Hematopoietic multipotent progenitor cell treated with erythropoietin and hydrocortisone succinate and interleukin-3 and kit ligand, for 4 days (in vitro differentiated cells): ENCODE measurements at regions not wholly inside any gene's neighbourhood (a gene's known extent, or its start where the extent isn't known, plus 50 kb on each side); places are given as distances from the start of the nearest gene placed in this dataset.

Source experiments
- DNase-seq: peaks from one replicate; pipeline ENCODE4 v3.0.0-alpha.2; 2015

DNA sequence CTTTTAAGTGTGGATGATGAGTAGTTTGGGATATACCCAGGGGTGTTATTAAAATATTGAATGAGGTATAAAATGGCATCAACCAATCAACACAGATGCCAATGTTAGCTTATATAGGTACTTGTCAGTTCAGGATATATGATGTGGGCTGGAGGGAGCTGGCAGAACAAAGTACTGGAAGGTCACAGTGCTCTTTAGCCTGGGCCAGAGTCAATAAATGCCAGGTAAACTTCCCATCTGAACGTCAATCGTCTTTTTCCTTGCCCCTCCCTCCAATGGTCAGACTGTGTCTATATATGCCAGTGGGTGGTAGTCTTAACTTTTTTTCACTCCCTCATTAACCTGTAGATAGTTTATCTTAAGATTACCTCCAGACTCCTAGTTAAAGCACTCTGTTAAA, 140.8 kb upstream of the RBMS1 start:
- no peak for DNase-seq

- DNase-seq: no peak
Measured at GRCh38 chr2:160635488-160635887, 141.9 kb upstream of the RBMS1 start.

DNA sequence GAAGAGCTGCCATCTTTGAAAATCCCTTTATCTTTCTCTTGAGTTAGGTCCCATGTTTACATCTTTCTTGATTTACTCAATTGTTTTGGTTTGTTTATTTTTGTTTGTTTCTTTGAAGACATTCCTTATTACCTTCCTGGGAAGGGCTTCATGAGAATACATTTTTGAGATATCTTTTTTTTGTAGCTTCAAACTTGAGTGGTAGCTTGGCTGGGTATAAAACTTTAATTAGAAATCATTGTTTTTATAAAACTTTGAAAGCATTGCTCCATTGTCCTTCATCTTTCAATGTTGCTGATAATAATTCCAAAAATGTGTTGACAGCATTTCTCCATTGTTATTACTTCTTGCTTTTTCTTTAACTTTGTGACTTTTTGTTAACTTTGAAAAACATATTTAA, 145.9 kb upstream of the RBMS1 start:
- DNase-seq: no peak

GRCh38 chr2:160646684-160647444, 153.3 kb upstream of the RBMS1 start:
- no peak for DNase-seq

DNA sequence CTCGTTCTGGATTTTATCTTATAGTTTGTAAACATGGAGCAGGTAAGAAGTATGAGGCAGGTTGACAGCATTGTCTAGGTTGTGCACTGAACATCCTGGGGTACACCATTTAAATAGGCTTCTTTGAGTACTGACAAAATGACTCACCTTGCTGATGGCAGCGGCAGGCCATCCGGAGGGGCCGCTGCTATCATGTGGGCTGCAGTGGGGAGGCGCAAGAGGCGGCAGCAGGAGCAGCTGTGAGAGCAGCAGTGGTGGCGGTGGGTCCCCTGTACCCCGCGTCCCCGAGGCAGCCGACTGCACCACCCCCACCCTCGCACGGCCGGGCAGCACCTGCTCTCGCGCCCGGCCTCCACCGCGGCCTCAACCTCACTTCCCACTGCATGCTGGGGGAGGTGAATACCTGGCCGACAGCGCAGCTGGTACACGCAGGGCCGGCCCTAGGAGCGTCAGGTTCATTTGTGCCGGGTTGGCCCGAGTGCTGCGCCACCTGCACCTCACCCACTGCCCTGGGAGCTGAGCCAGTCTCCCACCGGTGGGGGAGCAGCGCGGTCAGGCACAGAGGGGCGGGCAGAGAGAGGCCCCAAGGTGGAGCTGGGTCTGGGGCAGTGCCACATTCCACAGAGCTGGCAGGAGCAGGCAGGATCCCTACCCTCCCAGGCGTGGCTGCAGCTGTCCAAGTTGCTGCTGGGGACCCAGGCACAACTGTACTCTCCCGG, 154.5 kb upstream of the RBMS1 start:
- no peak for DNase-seq

DNA sequence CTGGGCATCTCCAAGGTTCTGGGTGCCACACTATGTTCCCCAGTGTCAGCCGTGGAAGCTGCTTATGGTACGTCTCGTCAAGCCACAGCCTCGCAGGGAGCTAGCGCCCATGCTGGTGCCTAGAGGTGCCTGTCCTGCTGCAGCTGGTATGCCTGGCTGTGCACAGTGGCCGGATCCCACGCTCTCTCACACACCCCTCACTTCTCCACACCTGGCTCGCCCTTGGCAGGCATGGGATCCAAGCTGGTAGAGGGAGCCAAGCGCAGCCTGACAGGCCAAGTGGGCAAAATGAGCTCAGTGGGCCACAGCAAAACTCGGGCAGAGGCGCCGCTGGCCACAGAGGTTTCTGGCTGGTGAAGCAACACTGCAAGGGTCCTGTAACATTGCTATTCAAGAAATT, 156.1 kb upstream of the RBMS1 start:
- no peak for DNase-seq

DNA sequence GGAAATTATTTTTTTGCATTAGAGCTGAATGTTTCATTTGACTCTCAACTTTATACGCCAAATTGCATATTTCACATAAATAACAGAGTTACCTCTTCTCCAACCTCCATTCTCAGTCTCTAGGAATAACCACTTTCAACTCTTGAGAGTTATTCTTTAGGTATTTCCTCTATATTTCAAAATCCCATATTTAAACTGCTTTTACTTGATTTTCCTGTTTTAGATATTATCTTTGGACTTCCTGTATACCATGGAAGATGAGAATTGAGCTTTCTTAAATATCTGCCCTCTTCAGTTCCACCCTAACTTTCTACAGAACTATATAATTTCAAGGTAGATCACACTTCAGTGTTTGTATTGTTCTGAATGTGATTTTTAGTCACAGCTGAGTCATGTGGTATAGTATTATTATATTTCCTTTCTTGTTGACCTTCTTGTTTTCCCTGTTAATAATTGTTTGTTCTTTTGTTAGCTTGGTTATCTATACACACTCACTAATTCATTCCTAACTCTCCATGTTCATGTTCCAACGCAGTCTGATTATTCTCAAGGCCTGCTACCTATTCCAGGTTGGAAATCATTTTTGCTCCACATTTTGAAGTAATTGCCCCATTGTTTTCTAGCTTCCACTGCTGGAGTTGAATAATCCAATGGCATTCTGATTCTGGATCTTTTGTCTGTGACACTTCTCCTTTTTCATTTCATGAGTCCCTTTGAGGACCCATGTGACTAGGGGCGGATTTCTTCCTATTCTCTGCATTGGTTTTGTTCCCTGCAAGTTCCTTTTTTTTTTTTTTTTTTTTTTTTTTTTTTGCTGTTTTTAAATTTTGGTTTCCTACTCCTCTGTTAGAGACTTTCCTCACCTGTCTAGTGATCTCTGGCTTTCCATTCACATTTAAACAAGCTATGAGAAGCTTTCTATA, 156.8 kb upstream of the RBMS1 start:
- peak; percentile 82 for DNase-seq

GRCh38 chr2:160651416-160652200, 158.0 kb upstream of the RBMS1 start:
- peak; percentile 11 for DNase-seq

GRCh38 chr2:160652236-160652635, 158.6 kb upstream of the RBMS1 start:
- peak; percentile 81 for DNase-seq

DNA sequence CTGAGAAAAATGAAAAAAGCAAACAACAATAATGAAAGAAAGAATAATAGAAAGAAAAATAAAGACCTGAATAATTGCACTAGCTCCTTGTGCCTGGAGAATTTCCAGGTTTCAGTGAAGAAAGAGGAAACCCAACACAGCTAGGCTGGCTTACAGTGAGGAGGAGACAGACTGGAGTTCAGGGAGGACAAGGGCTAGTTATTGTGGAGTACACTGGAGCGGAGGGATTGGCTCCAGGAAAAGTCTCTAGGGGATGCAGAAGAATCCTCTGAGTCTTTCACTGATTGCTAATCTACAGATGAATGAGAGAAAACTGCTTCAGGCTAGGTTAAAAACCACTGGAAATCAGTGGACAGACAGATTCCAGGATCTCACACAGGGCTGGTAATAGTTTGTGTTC, 163.6 kb upstream of the RBMS1 start:
- DNase-seq: no peak

DNA sequence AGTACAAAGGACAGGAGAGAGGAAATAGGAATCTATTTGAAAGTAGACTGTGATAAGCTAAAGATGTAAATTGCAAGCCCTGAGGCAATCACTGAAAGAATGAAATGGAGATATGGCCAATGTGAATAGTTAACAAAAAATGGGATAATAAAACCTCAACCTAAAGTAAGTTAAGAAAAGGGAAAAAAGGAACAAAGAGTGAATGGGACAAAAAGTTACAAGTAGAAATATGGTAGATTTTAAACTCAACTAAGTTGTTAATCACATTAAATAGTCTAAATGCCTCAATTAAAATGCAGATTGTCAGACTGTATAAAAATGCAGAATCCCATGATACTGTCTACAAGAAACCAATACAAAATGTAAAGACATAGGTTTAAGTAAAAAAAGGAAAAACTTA, 165.2 kb upstream of the RBMS1 start:
- DNase-seq: no peak

DNA sequence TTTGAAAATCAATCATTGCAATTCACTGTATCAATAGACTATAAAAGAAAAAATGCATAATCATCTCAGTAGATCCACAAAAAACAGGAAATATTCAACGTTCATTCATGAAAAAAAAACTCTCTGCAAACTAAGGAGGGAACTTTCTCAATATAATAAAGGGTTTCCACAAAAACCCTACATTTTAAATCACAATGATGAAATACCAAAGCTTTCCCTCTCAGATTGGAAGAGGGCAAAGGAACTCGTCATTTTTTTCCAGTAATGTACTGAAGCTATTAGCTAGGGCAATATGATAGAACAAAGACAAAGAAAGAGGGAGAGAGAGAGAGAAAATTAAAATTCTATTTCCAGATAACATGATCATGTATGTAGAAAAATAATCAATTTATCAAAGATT, 167.1 kb upstream of the RBMS1 start:
- DNase-seq: no peak

- DNase-seq: peak; percentile 20
Measured at GRCh38 chr2:160664603-160665140, 171.1 kb upstream of the RBMS1 start.

DNA sequence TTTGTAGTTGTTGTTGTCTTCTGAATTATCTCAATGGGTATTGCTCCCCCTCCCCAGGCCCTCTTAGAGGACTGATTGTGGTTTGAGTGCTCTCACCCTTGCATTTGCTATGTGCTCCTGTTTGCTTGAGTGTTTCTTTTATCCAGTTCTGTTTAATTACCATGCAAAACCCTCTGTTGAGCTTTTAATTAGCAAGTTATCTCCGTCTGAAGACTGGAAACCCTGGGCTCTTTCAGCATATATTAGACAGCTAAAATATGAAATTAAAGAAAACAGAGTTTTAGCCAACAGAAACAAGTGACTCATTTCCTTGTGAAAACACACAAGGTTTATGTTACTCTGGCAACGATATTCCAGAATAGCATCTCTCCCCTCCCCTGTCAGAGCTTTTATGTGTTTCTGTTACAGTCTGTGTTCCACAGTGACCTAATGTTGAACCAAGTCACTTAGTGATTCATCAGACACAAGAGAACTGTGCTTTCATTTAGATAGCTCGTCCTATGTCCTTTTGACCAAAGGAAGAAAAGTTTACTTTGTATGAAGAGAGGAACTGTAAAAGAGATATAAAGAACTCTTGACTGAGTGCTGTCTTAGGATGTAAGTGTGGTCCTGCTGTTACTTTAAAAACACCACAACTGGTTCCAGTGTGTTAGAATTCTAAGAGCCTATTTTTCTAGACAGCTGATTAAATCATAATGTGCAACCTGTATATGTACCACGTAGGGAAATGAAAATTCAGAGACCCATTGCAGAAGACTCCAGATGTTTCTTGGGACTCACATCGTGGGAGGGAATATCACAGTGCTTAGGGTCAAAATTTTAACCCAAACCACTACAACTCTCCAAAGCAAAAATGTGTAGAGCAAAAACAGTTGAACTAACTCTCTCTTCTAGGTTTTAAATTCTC, 172.8 kb upstream of the RBMS1 start:
- peak; percentile 28 for DNase-seq

- DNase-seq: no peak
Measured at GRCh38 chr2:160667811-160668210, 174.2 kb upstream of the RBMS1 start.

GRCh38 chr2:160670618-160671017, 177.0 kb upstream of the RBMS1 start:
- DNase-seq: peak; percentile 12

- DNase-seq: no peak
Measured at GRCh38 chr2:160672211-160672610, 178.6 kb upstream of the RBMS1 start.

GRCh38 chr2:160674146-160674750, 180.6 kb upstream of the RBMS1 start:
- DNase-seq: no peak

DNA sequence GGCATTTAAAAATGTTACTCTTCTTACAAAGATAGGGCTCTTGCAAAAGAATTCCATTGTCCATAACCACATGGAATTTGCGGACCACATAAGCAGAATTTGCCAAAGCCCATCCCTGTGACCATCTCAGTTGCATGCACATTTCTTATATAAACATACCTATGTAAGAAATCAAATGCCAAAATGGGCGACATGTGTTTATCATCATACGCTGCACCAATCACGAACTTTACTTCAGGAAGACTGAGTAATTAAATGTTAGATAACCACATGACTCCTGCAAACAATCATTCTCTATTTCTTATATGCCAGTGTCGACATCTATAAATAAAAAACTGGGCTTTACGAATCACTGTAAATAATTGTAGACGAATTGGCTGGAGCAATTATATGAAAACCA, 186.1 kb upstream of the RBMS1 start:
- DNase-seq: no peak

- DNase-seq: no peak
Measured at GRCh38 chr2:160680294-160680693, 186.7 kb upstream of the RBMS1 start.

DNA sequence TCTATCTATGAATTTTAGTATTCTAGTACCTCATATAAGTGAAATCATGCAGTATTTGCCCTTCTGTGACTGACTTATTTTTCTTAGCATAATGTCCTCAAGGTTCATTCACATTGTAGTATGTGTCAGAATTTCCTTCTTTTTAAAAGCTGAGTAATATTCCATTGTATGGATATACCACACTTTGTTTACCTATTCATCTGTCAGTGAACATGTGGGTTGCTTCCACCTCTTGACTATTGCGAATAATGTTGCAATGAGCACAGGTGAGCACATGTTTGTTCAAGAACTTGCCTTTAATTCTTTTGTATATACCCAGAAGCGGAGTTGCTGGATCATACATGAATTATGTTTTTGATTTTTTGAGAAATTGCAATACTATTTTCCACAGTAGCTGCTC, 187.4 kb upstream of the RBMS1 start:
- DNase-seq: no peak
